ENCODE measurements at regions not wholly inside any gene's neighbourhood (a gene's known extent, or its start where the extent isn't known, plus 50 kb on each side); places are given as distances from the start of the nearest gene placed in this dataset.

DNA sequence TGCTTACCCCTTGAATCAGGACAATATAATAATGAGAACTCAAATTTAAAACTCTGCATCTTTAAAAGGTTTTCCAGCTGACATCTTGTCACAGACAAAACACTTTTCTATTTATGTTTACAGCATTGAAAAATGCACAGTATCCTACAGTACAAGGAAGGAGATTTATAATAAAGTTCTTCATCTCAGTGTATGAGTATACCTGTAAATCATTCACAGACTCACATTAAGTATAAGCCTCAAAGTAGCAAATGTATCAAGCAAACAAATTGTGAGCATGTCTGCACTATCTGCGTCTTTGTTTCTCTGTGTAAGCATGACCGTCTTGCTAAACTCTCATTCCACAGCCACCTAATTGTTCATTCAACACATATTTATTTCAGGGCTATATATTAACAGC is 52.8 kb downstream of the PPP1R2C start:
- no peak for DNase-seq (ENCODE audit: low read depth, low spot score)

DNA sequence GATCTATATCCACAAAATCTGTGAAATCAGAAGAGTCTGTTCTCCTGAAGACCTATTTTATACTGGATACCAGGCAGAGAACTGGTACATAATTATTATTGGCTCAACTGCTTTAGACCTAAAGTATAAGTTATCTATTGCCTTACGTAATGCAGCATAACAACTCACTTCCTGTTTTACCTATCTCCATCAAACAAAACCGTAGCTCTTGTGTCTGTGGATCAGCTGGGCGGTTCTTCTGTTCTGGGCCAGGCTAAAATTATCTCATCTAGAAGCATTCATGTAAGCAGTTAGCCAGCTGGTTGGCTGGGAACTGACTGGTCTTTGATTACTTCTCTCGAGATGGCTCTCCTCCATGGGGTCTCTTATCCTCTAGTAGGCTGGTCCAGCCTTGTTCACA is 57.8 kb downstream of the PPP1R2C start:
- DNase-seq (ENCODE audit: low read depth, low spot score) = no peak

DNA sequence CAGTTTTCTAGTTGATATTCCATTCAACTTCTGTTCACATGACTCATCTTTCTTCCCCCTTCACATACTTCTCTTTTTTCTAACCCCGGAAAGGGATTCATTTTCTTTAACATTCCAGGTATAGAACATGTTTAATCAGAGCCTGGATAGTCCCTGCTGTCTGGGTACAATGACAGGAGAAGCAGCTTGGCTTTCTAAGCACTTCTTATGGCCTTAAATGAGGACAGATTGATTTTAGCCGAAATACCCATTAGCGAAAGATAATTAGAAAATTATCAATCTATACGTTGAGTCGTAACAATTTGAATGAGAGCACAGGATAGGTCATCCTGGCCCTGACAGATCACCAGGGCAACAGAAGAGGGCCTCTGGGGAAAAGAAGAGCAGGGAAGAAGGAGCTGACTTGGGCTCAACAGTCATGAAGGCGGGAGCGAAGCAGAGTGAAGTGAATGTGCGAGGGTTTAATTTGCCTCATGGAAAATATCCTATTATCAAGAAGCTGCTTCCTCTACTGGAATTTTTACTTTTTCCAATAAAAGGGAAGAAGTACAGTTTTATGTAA is 62.2 kb downstream of the PPP1R2C start:
- DNase-seq (ENCODE audit: low read depth, low spot score) = no peak

DNA sequence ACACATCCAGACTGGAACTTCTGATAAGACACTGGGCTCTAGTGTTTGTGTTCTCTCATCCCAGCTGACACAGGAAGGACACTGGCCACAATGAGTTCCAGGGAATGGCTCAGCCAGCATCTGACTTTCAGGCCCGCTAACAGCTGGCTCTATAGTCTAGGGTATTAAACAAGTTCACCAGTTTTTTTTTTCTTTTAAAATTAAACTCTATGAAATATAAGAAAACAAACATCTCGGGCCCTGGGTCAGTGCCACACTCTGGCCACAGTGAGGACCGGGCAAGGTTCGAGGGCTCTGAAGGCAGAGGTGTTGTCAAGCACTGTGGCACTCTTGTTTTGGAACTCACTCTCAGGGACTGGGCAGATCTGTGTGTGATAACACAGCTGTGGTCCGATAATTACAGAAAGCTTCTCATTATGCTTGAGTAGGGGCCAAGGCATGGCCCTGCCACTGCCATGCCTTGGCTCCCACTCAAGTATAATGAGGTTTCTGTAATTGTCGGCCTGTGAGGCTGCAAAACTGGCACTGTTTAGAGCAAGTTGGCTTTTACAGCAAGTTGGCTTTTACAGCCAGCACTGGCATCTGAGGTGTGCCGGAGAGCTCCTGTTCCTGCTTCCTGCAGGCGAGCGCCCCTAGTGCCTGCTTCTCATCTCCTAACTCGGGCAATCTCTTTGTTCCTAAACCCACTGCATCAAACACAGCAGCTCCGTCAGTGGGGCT is 62.8 kb downstream of the PPP1R2C start:
- no peak for DNase-seq (ENCODE audit: low read depth, low spot score)

- no peak for DNase-seq (ENCODE audit: low read depth, low spot score)
Observed at GRCh38 chrX:42710452-42710851, 67.5 kb downstream of the PPP1R2C start.

DNA sequence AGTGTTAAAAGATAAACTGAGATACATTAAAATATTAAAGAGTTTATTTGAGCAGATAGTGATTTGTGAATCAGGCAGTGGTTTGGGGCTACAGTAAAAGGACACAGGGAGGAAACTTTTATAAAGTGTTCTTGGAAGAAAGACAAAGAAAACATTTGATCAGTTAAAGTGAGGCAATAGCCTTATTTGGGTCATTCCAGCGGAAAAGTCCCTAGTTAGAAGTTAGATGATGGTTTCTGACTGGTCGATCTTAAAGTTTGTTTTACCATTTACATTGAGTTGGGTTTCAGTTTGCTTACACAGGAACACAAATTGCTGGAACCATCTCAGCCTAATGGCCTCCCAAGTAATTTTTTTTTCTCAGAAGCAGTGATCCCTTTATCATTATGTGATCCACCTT is 69.7 kb downstream of the PPP1R2C start:
- no peak for DNase-seq (ENCODE audit: low read depth, low spot score)

GRCh38 chrX:42707742-42708141 is 70.2 kb downstream of the PPP1R2C start:
- no peak for DNase-seq (ENCODE audit: low read depth, low spot score)

GRCh38 chrX:42704454-42704853 is 73.5 kb downstream of the PPP1R2C start:
- peak; percentile 13 for DNase-seq (ENCODE audit: low read depth, low spot score)

DNA sequence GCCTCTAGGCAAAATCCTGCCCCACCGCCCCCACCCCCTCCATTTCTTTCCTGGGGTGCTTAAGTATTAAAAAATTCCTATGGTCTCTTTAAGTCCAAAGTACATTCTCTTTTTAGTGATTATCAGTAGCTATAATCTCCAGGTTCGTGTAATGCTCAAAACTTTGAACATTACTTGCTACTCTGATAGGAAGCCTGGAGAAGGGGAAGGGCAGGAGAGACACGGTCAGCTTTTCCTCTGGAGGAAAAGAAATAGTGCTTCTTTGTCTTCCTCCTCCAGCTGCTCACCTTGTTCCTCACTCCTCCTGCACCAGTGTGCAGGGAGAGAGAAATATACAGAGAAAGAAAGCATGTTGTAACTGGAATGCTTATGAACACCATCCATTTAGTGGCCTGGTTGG is 80.4 kb downstream of the PPP1R2C start:
- no peak for DNase-seq (ENCODE audit: low read depth, low spot score)

- no peak for DNase-seq (ENCODE audit: low read depth, low spot score)
Observed at GRCh38 chrX:42696536-42697124, 81.3 kb downstream of the PPP1R2C start.

- no peak for DNase-seq (ENCODE audit: low read depth, low spot score)
Observed at GRCh38 chrX:42695800-42696358, 82.1 kb downstream of the PPP1R2C start.

GRCh38 chrX:42694260-42694815 is 83.6 kb downstream of the PPP1R2C start:
- DNase-seq (ENCODE audit: low read depth, low spot score) = no peak

GRCh38 chrX:42691196-42691595 is 86.8 kb downstream of the PPP1R2C start:
- no peak for DNase-seq (ENCODE audit: low read depth, low spot score)

DNA sequence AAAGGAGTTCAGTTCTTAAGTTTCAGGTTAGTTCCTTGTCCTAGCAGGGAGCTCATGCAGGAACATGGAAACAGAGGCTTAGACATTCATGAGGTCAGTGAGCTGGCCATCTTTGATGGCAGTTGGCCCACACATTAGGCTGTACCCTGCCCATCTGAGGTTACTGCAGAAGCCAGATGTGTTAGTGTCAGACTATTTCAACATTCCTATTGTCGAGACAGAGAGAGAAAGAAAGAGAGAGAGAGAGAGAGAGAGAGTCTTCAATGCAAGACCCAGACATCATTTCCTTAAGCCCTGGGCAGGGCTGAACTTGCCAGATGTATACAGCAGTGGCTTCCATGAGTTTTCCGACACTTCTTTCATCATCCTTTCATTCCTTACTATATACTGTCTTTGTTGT is 91.3 kb downstream of the PPP1R2C start:
- no peak for DNase-seq (ENCODE audit: low read depth, low spot score)

GRCh38 chrX:42686296-42686695 is 91.7 kb downstream of the PPP1R2C start:
- DNase-seq (ENCODE audit: low read depth, low spot score) = no peak

DNA sequence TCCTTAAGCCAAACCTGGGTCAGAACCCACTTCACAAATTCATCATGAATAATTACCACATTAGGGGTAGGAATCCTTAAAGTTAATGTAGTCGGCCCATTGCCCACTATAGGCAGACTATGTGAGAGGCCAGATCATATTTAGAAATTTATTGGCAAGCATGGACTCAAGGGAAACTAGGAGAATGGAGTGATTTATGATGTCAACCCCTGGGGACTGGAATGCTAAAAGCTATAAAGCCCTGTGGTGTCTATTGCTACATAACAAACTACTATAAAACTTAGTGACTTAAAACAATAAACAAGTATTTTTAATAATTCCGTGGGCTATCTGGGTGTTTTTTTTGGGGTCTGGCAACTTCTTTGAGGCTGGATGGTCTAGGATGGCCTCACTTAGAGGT is 93.9 kb downstream of the PPP1R2C start:
- DNase-seq (ENCODE audit: low read depth, low spot score) = no peak

GRCh38 chrX:42680666-42681065 is 97.3 kb downstream of the PPP1R2C start:
- peak; percentile 26 for DNase-seq (ENCODE audit: low read depth, low spot score)

DNA sequence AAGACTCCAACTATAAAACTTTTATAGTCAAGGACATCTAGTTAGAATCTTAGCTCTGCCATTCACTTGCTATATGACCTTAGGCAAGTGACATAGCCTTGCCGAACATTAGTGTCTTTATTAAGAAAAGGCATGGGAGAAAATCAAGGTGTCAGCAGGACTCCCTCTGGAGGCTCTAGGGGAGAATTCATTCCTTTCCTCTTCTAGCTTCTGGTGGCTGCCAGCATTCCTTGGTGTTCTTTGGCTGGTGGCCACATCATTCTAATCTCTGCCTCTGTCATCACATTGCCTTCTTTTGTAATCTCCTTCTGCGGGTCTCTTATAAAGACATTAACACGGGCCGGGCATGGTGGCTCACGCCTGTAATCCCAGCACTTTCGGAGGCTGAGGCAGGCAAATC is 99.8 kb downstream of the PPP1R2C start:
- DNase-seq (ENCODE audit: low read depth, low spot score) = no peak

GRCh38 chrX:42673301-42673810 is 104.6 kb downstream of the PPP1R2C start:
- no peak for DNase-seq (ENCODE audit: low read depth, low spot score)

DNA sequence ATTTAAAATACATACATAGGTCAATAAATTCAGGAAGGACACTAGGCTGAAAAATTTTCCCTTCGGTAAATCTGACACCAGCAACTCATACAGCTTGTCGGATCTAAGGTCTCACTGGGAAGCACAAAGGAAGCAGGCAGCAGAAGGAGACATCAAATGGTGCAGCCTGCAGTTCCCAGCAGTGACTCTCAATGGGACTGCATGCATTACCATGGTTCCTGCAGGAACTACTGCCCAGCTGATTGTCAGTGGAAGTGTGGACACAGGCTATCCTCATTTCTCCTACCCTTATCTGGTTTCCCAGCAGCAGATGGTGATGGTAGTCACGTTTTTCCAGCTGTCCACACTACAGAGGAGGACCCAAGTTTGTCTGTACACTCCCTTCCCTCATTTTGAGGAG is 113.3 kb downstream of the PPP1R2C start:
- DNase-seq (ENCODE audit: low read depth, low spot score) = no peak

GRCh38 chrX:42628471-42628870 is 149.5 kb downstream of the PPP1R2C start:
- no peak for DNase-seq (ENCODE audit: low read depth, low spot score)

- no peak for DNase-seq (ENCODE audit: low read depth, low spot score)
Observed at GRCh38 chrX:42627891-42628290, 150.1 kb downstream of the PPP1R2C start.

Data from smooth muscle cell of the brain vasculature (primary cell).